Putamen (tissue), 1 donor: ENCODE measurements at regions not wholly inside any gene's neighbourhood (a gene's known extent, or its start where the extent isn't known, plus 50 kb on each side); places are given as distances from the start of the nearest gene placed in this dataset.
"Not testable (repeated sequence)": the region's sequence is repeated elsewhere in the genome, so short reads cannot be mapped to it uniquely, and the experiment has no call there.

Experiments
- DNase-seq: peaks from one replicate; pipeline ENCODE4 v3.0.0-alpha.2; 2016; ENCODE audit warnings: low spot score

DNA sequence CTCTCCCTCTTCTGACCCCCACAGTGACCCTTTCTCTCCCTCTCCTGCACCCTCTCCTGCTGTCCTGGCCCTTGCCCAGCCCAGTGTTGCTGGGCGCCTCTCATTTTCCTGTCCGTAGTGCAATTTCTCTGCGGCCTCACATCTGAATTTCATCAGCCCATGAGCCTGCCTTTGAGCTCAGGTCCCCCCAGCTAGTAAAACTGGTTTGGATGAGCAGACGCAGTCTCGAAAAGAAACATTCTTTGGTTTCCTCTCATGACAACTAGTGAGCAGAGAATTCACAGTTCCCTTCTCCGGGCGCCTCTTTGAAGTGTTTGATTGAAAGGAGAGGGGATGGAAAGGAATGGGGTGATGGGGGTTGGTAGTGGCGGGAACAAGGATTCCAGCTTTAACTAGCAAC lies 126.0 kb upstream of the CADM1 start:
- no peak for DNase-seq

DNA sequence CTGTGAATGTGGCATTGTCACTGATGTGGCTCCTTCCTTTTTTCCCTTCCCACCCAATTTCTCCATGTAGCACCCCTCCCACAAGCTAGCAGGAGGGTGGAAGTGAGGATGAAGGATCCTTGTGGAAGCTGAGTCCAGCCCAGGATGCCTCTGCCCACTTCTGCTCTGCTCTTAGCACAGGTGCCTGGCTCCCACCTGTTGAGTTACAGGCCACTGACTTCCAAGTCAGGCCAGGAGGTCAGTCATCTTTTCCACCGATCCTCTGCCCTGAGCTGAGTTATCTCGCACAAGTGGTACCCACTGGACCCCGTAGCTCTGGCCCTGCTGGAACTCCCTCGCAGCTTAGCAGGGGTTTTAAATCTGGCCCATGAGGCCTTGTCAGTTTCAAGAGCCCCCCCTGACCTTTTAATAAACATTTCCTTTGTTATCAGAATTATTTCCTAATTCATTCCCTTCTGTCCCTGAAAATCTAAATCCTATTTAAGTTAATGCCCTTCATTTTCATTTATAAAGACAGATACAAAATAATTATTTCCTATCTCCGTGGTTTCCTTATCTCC lies 125.3 kb upstream of the CADM1 start:
- DNase-seq: no peak

DNA sequence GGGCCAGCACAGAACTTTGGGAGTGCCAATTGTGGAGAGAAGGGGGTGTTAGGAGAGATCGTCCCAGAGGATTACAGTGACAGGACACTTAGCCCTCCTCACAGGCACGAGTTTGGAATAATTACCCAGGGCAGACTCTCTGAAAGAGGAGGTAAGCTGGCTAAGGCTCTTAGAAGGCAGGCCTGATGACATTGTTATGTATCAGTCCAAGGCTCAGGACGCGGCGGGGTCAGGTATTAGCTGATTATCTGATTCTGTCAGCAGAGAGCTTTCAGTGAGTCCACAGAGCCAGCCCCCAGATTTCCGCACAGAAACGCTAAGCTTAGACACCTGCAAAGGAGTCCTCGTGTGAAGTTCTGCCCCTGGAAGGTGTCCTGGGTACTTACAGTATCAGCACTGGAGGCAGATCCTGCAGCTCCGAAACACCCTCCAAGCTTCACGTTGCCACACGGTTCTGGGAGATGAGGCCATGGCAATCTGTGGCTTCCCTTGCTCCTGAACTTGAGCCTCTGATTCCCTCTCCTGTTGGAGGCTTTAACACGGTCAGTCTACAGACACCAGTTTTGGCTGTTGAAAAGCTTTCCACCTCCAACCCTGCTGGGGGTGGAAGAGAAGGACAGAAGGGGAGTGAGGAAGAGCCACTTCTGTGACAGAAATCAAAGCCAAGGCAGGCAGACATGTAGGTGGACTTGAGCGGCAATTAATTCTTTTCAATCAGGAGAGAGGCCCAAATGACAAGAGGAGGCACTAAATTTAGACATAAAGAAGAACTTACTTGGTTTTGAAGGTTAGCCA lies 123.6 kb upstream of the CADM1 start:
- DNase-seq: no peak

DNA sequence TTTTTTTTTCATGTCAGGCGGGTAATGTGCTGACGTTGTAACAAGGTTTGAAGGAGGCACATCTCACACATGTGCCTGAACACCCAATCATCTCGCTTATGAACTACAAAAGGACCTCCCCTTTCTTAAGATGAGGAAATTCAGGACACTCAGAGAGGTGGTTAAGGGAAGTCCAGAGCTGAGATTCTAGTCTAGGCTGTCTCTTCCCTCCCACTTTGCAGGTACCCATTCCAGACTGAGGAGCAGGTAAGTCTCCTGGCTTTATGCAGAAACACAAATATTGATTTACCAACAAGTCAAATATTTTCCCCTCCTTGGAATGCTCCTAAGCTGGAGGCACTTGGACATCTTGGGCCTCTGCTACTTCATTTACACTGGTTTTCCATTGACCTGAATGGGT lies 122.9 kb upstream of the CADM1 start:
- DNase-seq: no peak

DNA sequence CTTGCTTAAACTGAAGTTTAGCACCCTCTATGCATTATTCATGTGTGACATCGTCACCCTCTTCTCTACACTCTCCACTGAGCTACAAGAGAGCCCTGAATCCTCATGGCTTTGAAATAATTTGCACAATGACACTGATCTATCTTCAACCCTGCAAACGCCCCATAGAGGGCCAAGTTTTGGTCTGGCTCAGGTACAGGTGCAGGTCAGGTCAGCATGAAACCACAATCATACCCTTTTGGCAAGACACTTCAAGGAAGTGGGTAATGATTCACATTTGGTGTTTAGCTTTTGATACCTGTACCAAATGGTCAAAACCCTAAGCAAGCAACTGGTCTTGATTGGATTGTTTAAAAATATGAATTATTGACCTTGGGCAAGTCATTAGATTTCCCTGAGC lies 122.2 kb upstream of the CADM1 start:
- DNase-seq: no peak

DNA sequence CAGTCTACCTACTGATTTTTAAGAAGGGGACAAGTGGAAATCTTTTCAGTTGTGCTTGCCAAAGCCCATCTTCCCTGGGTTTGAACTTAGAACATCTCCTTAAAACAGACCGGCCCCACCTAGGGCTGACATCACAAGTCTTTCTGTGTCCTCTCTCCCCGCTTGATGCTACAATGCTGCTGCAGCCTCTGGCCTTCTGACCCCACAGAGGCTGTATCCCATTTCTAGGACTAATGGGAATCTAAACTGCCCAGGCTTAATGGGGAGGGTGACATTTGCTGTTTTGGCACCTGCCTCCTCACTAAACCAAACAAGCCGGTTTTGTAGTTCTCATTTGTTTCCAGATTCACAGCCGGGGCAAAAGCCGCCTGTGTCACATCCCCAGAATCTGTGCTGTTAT lies 121.3 kb upstream of the CADM1 start:
- no peak for DNase-seq

DNA sequence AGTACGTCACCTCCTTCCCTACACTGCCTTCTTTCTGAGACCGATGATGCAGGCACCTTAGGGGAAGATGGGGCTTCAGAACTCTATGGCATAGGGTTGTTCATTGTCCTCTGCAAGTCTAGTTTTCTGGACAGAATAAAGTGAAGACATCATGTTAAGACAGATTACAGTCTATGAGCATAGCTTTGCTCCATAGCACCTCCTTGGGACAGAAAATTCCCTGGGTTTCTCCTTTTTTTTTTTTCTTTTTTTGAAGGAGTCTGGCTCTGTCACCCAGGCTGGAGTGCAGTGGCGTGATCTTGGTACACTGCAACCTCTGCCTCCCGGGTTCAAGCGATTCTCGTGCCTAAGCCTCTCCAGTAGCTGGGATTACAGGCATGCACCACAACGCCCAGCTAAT lies 119.8 kb upstream of the CADM1 start:
- no peak for DNase-seq

DNA sequence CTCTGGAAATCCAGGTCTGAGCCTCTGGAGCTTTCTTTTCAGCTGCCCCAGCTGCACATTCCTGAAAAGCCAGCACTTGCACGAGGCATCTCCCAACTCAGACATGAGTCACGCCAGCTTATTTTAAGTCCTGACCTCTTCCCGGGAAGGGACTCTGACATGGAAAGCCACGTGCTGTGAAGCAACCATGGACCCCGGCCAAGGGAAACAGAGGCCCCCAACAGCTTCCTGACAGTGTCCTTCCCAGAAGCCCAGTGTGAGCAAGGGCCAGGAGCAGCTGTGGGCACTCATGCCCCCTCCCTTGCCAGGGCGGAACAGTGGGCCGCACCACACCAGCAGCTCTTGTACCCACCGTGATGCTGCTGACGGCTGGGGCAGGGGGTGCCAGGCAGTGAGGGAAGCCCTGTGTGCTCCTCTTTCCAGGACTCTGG lies 118.8 kb upstream of the CADM1 start:
- no peak for DNase-seq

DNA sequence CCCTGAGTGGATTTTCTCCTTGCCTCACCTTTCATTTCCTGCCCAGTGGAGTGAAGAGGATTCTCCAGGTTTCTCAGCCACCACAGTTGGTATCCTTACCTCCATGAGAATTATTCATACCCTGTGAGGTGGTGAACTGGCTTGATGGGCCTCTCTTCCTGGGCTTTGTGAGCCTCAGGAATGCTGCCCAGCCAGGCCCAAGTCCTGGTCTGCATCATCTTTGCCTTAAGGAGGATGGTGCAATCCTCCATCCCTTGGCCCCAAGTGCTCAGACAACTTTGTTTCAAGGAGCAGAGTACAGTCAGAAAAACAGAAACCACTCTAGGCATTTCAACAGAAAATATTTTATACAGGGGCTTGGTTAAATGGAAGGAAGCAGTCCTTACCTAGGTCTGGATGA lies 114.2 kb upstream of the CADM1 start:
- no peak for DNase-seq

DNA sequence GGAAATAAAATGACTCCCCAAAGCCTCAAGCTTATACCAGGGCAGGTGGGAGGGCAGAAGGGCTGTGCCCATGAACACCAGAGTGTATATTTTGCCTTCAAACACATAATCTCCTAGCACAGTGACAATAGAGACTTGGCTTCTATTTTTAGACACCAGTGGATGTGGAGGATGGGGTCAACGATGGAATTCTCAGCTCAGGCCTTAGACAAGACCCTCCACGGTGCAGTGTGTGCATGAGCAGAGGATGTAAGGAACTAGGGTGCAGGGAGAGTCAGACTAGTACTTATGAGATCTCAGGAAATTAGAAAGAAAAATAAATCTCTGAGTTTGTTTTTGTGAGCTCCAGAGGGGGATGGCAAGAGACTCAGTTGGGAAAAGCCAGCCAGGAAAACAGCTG lies 113.6 kb upstream of the CADM1 start:
- no peak for DNase-seq

DNA sequence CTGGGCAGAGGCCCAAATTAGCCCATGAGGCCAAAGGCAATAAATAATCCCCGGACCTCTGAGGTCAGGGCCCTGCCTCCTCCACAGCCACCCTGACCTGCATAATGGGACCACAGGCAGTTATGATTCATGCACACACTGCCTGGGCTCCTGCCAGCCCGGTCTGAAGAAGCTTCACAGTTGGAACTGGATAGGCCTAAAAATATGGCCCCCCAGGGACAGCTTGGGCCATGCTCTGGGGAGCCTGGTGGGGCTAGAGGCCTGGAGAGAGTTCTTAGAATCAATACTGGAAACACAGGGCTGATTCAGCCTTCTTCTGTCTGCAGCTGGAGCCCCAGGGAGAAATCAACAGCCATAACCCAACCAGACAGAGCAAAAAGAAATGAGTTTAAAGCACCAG lies 112.8 kb upstream of the CADM1 start:
- no peak for DNase-seq

DNA sequence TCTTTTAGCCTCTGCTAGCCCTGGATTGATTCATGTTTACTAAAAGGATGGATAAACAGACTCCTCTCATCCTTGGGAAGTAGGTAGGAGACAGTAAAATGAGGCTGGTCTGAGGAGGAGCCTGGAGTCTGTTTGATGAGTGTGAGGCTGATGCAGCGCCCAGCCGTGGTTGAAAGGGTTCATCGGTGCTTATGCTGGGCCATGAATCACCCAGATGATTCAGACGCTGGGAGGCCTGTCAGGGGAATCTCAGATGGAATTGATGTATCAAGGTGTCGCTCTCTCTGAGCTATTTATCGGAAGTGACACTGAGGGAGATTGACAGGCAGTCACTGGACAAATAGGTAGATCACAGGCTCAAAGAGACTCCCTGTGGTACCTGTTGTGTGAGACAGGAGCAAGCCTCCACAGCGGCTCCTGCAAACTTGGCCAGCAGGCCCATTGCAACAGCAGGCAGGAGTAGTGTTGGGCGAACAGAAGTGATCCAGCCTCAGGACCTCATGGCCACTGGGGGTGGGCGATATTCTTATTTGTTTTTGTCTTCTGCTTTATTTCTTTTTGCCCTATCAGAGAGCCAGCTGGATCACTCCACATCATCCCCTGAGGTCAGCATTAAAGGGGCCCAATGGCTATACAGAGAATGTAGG lies 109.9 kb upstream of the CADM1 start:
- DNase-seq: no peak

DNA sequence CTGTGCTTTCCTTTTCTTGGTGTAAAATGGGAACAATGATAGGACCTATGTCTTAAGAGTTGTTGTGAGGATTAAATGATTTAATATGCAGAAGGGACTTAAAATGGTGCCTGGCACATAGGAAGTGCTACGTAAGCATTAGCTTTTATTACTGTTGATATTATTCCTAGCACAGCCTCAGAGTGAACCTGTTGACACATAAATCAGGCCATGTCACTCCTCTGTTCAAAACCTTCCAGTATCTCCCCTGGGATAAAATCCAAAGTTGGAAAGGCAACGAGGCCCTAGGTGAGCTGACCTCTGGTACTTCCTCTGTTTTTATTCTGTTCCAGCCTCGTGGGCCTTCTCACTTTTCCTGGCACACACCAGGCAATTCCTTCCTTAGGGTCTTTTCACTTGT lies 108.8 kb upstream of the CADM1 start:
- DNase-seq: no peak

DNA sequence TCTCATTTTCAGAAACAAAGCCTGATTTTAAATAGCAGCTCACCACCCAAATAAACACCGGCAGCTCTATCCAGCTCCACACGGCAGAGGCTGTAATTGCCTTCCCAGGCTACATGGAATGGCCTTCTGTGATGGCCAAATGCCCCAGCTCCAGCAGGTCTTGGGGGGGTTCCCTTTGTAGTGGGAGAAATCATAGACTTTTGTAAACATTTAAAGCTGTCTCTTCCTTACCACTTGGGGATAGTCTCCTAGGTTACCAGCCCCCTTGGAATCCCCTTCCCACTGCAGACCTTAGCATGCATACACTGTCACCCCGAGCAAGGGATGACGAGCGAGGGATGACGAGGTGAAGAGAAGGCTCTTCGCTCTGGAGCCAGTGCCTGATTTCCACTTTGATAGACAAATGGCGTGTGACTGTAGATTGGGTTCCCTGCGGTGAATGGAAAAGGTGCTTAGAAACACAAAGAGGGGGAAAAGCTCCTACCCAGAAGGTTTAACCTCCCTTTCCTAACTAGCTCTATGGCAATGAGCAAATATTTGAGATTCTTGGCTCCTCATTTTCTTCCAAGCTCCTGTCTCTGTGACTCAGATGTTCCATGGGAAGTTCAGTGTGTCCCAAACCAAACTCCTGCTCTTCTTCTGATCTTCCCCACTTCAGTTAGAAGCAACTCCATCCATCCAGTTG lies 108.0 kb upstream of the CADM1 start:
- DNase-seq: no peak

DNA sequence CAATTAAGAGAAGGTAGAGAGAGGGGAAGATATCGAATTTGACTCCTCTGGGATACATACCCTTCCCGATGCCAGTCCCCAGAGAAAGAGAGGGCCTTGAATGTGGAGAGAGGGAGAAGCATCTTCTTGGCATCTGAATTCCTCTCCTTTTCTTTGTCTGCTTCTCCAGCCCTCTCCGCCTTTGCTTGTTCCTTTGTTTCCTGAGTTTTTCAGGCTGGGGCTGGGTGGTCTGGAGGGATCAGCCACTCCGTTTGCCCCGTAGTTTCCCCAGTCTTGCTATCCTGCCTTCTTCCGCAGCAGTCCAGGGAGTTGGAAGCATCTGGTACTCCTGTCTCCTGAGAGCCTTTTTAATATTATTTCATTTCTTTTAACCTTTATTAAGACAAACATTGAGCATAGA lies 107.1 kb upstream of the CADM1 start:
- DNase-seq: no peak

DNA sequence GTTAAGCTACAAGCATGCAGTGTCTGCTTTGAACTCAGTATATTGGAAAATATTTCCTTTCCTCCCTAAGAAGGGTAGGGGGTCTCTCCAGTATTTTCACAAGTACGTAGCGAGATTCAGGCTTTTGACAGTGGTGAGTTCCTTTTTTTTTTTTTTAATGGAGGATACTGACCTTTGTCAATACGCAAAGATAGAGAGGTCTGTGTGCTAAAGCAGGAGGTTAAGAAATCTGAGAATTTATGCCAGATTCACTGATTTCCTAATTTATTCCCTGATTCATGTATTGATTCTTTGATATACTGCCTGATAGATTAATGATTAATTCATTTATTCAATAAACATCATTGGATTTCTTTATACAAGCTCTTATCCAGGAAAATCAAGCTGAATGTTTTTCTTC lies 106.7 kb upstream of the CADM1 start:
- DNase-seq: no peak

DNA sequence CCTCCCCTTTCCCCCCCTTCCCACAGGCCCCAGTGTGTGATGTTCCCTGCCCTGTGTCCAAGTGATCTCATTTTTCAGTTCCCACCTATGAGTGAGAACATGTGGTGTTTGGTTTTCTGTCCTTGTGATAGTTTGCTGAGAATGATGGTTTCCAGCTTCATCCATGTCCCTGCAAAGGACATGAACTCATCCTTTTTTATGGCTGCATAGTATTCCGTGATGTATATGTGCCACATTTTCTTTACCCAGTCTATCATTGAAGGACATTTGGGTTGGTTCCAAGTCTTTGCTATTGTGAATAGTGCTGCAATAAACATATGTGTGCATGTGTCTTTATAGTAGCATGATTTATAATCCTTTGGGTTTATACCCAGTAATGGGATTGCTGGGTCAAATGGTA lies 106.0 kb upstream of the CADM1 start:
- DNase-seq: not testable (repeated sequence)

DNA sequence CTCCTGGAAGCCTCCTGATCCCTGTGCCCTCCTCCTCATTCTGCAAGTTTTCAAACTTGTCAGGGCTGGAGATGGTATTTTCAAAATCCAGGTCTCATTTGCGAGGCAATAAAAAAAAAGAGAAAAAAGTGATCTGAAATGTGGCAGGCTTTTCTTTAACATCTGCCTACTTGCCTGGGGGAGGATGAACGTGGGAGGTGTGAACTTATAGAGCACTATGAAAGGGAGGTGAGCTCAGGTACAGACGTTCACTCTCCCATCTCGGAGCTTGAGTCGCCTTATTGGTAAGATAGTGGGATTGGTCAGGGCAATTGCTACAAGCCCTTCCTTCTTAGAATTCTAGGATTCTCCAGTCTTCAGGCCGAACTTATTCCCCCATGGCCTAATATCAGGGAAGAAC lies 104.8 kb upstream of the CADM1 start:
- peak; percentile 33 for DNase-seq

DNA sequence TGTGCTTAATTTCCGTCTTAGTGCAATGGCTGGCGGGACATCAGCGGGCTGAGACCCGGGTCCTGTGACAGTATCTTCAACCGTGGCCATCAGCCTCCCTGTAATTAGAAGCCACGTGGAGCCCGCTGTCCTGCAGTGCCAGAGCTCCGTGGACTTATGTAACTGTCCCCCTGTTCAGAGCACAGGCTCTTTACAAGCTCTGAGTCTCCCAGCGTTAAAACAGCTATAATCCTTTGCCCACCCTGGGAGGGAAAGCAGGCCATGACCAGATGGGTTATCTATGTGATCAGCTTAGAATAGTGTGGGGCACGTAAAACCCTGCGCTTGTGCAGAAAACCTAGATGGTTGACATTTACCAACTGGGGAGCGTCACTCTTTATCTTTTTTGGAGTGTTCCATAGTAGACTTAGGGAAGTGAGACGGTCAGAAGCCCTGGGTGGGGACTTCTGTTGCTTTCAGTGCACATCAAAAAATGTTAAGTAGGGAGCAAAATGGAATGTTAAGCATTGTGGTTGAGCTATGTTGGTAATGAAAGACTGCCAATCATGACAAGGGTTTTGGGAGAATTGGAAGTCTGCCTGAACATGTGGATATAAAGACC lies 103.5 kb upstream of the CADM1 start:
- no peak for DNase-seq

DNA sequence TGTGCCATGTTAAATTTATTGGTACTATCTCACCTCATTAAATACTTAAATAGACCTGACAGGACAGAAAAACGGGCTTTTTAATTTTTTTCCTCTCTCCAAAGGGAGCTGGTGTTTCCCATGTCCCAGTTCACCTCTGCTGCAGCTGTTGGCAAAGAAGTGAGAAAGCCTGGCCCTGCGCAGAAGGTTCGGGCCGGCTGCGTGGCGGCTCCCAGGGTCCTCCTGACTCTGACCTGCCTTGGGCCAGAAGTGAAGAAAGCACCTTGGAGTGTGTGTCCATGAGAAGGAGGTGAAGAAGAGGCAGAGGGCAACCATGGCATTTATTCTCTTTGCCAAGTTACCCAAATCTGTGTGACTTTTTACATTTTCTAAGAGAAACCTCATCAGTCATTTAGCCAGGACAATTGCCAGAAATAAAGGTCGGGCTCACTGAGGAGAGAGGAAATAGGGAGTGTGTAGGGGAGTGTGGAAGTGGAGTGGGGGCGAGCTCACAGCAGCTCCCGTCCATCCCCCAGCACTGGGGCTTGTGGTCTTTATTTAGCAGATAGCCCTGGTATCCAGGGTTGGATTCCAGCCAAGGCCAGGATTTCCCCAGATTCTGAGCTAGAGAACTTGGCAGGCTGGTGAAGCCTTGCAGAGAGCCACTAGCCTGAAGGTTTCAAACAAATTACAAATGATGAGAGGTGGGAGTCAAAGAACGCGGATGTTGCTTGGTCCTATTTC lies 102.4 kb upstream of the CADM1 start:
- DNase-seq: no peak

DNA sequence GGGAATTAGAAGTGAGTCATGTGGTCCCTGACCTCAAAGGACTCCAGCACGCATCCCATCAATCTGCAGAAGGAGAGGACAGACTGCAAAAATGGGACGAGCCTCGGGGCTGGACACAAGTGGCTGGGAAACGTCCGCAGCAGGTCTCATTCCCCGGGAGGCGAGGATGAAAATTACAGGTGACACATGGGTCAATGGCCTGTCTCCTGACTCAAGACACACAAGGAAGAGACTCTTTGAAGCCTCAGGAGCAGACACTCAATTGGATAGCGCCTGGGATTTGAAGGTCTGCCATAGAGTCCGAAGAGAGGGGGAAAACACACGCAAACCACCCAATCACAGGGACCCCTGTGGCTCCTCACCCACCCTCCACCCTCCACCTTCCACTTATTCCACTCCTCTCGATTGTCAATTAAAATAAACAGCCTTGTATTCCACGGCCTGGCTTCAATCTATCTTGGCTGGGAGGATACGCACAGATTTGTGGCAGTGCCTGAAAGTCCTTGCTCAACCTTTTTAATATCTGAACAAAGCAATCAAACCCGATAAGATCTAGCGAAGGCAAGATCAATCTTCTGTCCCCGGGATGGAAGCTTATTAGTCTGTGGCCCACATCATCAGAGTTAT lies 101.8 kb upstream of the CADM1 start:
- no peak for DNase-seq
